SK-N-SH (cell line): ENCODE measurements at regions not wholly inside any gene's neighbourhood (a gene's known extent, or its start where the extent isn't known, plus 50 kb on each side); places are given as distances from the start of the nearest gene placed in this dataset.

ENCODE experiments used
- CTCF ChIP-seq: fragments of 200-600 bp; sonication (generic); IDR thresholded peaks from 2 replicates; pipeline ENCODE4 v1.6.1; 2017; ENCODE audit warnings: antibody characterized with exemption, mild to moderate bottlenecking, moderate library complexity
- MAX ChIP-seq: IDR thresholded peaks from 2 replicates; pipeline ENCODE4 v1.4.0; 2012; ENCODE audit warnings: low read depth
- TAF1 ChIP-seq: IDR thresholded peaks from 2 replicates; pipeline ENCODE4 v1.6.1; 2012; ENCODE audit warnings: low read depth, mild to moderate bottlenecking, low read length, moderate library complexity, borderline replicate concordance
- TEAD4 ChIP-seq: IDR thresholded peaks from 2 replicates; pipeline ENCODE4 v1.4.0; 2012; ENCODE audit warnings: mild to moderate bottlenecking, borderline replicate concordance; ENCODE audit not compliant: insufficient read depth
- USF2 ChIP-seq: fragments of 150-350 bp; IDR thresholded peaks from 2 replicates; pipeline ENCODE4 v1.6.1; 2017; ENCODE audit warnings: antibody characterized with exemption, low read length, low read depth, borderline replicate concordance

GRCh38 chr1:219433001-219433400 is 179.9 kb downstream of the ZC3H11B start:
- no peak for TF ChIP-seq USF2
- TF ChIP-seq CTCF: no peak
- TF ChIP-seq MAX: no peak
- no peak for TF ChIP-seq TAF1
- no peak for TF ChIP-seq TEAD4
